Thoracic aorta (tissue), 2 donors: ENCODE measurements at regions not wholly inside any gene's neighbourhood (a gene's known extent, or its start where the extent isn't known, plus 50 kb on each side); places are given as distances from the start of the nearest gene placed in this dataset.

Experiments
- ATAC-seq: fragments of 150-250 bp; one replicate; pipeline ENCODE4 v1.8.0; 2017; ENCODE audit warnings: low read depth; ENCODE audit not compliant: insufficient number of reproducible peaks, low FRiP score
- DNase-seq: peaks from one replicate; pipeline ENCODE4 v3.0.0-alpha.2; 2020; ENCODE audit warnings: low spot score
- H3K27ac ChIP-seq, 2 donors: fragments of 200-600 bp; sonication (generic); 1 replicate in 1 of 2; 2 replicates in 1 of 2; pipeline ENCODE4 v1.5.1; 2016; ENCODE audit warnings: mild to moderate bottlenecking in 2 of 2, moderate library complexity in 2 of 2
- H3K27me3 ChIP-seq: fragments of 200-600 bp; sonication (generic); replicated peaks from 2 replicates; pipeline ENCODE4 v1.6.0; 2016; ENCODE audit warnings: mild to moderate bottlenecking; ENCODE audit not compliant: insufficient read depth
- H3K36me3 ChIP-seq: fragments of 200-600 bp; sonication (generic); one replicate; pipeline ENCODE4 v1.5.1; 2016
- H3K4me1 ChIP-seq, 2 donors: fragments of 200-600 bp; sonication (generic); 1 replicate in 1 of 2; 2 replicates in 1 of 2; pipeline versions ENCODE4 v1.5.1 to v1.6.0; 2016; ENCODE audit warnings: low read depth in 2 of 2, mild to moderate bottlenecking in 1 of 2; ENCODE audit not compliant: control insufficient read depth in 1 of 2
- H3K4me3 ChIP-seq: fragments of 200-600 bp; sonication (generic); 2 replicates; pipeline ENCODE4 v1.5.1; 2016; ENCODE audit warnings: mild to moderate bottlenecking
- H3K9me3 ChIP-seq: fragments of 200-600 bp; sonication (generic); 2 replicates; pipeline ENCODE4 v1.5.1; 2016
- CTCF ChIP-seq: fragments of 200-600 bp; sonication (generic); IDR thresholded peaks from one replicate; pipeline ENCODE4 v1.5.1; 2019; ENCODE audit warnings: antibody characterized with exemption

DNA sequence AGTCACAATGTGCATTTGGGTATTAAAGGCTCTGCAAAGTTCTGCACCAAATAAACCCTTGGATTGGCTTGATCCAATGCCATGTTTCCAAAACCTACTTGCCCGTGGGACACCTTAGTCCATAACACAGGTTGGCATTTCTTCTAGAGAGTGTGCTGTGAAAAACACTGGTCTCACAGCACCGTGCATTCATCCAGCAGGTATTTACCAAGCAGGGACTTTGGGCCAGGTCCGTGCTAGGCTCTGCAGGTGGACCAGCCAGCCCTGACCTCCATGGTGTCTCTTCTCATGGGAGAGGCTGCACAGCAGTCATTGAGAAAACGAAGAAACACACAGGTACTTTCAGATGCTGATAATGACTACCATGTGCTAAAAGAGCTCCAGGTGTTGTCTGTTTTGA lies 112.6 kb downstream of the CDH26 start:
- no peak for DNase-seq
- Histone ChIP-seq H3K9me3 (no peaks in the 10 kb centered on the region), H3K27ac (no peak overlapping the region), H3K4me1 (no peaks in the 10 kb centered on the region), H3K4me3 (no peak overlapping the region), H3K27me3 (no peaks in the 10 kb centered on the region), H3K36me3 (no peaks in the 10 kb centered on the region)
- TF ChIP-seq CTCF = no peak
- ATAC-seq = no peak

DNA sequence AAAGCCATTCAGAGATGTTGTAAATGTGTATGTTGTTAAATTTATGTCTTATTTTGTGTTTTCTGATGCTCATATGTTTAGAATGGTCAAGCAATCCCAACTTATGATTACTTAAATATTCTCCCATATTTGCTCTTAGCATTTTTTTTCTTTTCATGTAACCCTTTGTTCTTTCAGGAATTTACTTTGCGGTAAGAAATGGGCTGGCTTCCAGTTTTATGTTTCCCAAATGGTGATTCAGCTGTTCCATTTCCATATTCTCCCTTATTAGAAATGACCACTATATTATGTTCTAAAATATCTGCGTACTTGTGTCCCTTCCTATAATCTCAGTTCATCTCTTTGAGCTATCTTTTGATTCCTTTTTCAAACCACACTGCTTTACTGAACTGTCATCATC lies 113.7 kb downstream of the CDH26 start:
- ATAC-seq (no peak), DNase-seq (no peak)
- Histone ChIP-seq H3K4me1 (no peaks in the 10 kb centered on the region), H3K4me3 (no peak overlapping the region), H3K9me3 (no peaks in the 10 kb centered on the region), H3K36me3 (no peaks in the 10 kb centered on the region), H3K27me3 (no peaks in the 10 kb centered on the region), H3K27ac (no peak overlapping the region)
- TF ChIP-seq CTCF = no peak

DNA sequence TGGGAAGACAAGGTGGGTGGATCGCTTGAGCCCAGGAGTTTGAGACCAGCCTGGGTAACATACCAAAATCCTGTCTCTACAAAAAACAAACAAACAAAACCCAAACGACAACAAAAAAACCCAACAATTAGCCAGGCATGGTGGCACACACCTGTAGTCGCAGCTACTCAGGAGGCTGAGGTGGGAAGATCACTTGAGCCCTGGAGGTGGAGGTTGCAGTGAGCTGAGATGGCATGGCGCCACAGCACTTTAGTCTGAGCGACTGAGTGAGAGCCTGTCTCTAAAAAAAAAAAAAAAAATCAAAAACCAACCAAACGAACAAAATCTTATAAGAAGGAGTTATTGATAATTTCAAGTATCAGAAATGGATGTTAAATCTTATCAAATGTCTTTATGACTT lies 114.9 kb downstream of the CDH26 start:
- H3K36me3 ChIP-seq = no peaks in the 10 kb centered on the region
- DNase-seq (no peak), ATAC-seq (no peak)
- H3K4me3 ChIP-seq = no peak overlapping the region
- H3K27me3 ChIP-seq = no peaks in the 10 kb centered on the region
- no peak for TF ChIP-seq CTCF
- no peaks in the 10 kb centered on the region for H3K9me3 ChIP-seq
- no peak overlapping the region for H3K27ac ChIP-seq
- H3K4me1 ChIP-seq = no peaks in the 10 kb centered on the region

DNA sequence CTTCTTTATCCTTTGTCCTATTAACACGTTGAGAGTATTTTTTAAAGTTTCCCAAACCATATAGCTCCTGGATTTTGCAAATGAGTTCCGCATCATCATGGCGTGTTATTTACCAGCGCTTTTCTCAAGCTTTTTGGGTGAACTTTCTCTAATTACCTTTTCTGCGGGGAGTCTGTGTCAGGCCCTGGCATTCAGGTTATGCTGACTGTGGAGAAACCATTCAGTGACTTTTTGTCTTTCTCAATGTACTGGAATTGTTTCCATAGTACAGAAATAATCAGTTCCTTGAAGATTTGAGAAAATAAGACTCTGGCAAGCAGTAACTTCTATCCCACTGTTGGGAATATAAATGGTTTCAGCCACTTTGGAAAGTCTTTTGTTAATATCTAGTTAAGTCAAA lies 115.3 kb downstream of the CDH26 start:
- H3K27me3 ChIP-seq = no peaks in the 10 kb centered on the region
- H3K9me3 ChIP-seq = no peaks in the 10 kb centered on the region
- ATAC-seq = no peak
- H3K4me3 ChIP-seq = no peak overlapping the region
- no peaks in the 10 kb centered on the region for H3K4me1 ChIP-seq
- no peak for TF ChIP-seq CTCF
- H3K36me3 ChIP-seq = no peaks in the 10 kb centered on the region
- no peak for DNase-seq
- H3K27ac ChIP-seq = no peak overlapping the region

- H3K4me1 ChIP-seq = no peaks in the 10 kb centered on the region
- no peaks in the 10 kb centered on the region for H3K36me3 ChIP-seq
- ATAC-seq (no peak), DNase-seq (no peak)
- H3K27ac ChIP-seq = no peak overlapping the region
- H3K4me3 ChIP-seq = no peak overlapping the region
- H3K9me3 ChIP-seq = no peaks in the 10 kb centered on the region
- TF ChIP-seq CTCF = no peak
- no peaks in the 10 kb centered on the region for H3K27me3 ChIP-seq
Observed at GRCh38 chr20:60074276-60074675, 116.1 kb downstream of the CDH26 start.
